ENCODE measurements at regions not wholly inside any gene's neighbourhood (a gene's known extent, or its start where the extent isn't known, plus 50 kb on each side); places are given as distances from the start of the nearest gene placed in this dataset.

- no peak overlapping the region for H3K27ac Mint-ChIP-seq
- ATAC-seq: no peak
- DNase-seq (ENCODE audit: low spot score): no peak
- Histone ChIP-seq H3K4me3 (no peak overlapping the region), H3K27ac (ENCODE audit: low read depth) (no peak overlapping the region), H3K4me1 (ENCODE audit: insufficient read depth) (peaks cover 18% of the 10 kb centered on the region), H3K79me2 (replicated peaks; ENCODE audit: insufficient read depth) (no peaks in the 10 kb centered on the region), H3K36me3 (ENCODE audit: insufficient read depth) (no peaks in the 10 kb centered on the region), H4K20me1 (replicated peaks; ENCODE audit: insufficient read depth) (no peaks in the 10 kb centered on the region), H3K9me2 (ENCODE audit: insufficient read depth) (peaks cover 8% of the 10 kb centered on the region; the same call in 1 of the 2 replicates), H3K4me2 (no peak overlapping the region), H3K27me3 (ENCODE audit: insufficient read depth) (no peaks in the 10 kb centered on the region), H2AFZ (no peak overlapping the region), H3F3A (replicated peaks; ENCODE audit: low read depth) (no peaks in the 10 kb centered on the region)
- H3K9me3 Mint-ChIP-seq: no peaks in the 10 kb centered on the region; the same call in 2 of the 3 replicates
- TF ChIP-seq POLR2AphosphoS5 (IDR thresholded peaks at IDR 0.05; ENCODE audit: low read depth) (no peak), NANOG (IDR thresholded peaks at IDR 0.05; ENCODE audit: borderline replicate concordance) (no peak), EZH2 (IDR thresholded peaks at IDR 0.05; ENCODE audit: low read depth, unreplicated experiment) (no peak), ZNF462 (CRISPR knock-in tag; IDR thresholded peaks at IDR 0.05) (no peak), JUNB (IDR thresholded peaks at IDR 0.05; ENCODE audit: unreplicated experiment) (no peak), CREB1 (CRISPR knock-in tag; IDR thresholded peaks at IDR 0.05; ENCODE audit: low read depth) (no peak), EZH2phosphoT487 (IDR thresholded peaks at IDR 0.05; ENCODE audit: unreplicated experiment) (no peak), STAT1 (IDR thresholded peaks at IDR 0.05; ENCODE audit: unreplicated experiment) (no peak), ZNF331 (CRISPR knock-in tag; IDR thresholded peaks at IDR 0.05; ENCODE audit: low read depth) (no peak), ZNF114 (CRISPR knock-in tag; IDR thresholded peaks at IDR 0.05) (no peak)
- TF ChIP-seq, protein P1, sequence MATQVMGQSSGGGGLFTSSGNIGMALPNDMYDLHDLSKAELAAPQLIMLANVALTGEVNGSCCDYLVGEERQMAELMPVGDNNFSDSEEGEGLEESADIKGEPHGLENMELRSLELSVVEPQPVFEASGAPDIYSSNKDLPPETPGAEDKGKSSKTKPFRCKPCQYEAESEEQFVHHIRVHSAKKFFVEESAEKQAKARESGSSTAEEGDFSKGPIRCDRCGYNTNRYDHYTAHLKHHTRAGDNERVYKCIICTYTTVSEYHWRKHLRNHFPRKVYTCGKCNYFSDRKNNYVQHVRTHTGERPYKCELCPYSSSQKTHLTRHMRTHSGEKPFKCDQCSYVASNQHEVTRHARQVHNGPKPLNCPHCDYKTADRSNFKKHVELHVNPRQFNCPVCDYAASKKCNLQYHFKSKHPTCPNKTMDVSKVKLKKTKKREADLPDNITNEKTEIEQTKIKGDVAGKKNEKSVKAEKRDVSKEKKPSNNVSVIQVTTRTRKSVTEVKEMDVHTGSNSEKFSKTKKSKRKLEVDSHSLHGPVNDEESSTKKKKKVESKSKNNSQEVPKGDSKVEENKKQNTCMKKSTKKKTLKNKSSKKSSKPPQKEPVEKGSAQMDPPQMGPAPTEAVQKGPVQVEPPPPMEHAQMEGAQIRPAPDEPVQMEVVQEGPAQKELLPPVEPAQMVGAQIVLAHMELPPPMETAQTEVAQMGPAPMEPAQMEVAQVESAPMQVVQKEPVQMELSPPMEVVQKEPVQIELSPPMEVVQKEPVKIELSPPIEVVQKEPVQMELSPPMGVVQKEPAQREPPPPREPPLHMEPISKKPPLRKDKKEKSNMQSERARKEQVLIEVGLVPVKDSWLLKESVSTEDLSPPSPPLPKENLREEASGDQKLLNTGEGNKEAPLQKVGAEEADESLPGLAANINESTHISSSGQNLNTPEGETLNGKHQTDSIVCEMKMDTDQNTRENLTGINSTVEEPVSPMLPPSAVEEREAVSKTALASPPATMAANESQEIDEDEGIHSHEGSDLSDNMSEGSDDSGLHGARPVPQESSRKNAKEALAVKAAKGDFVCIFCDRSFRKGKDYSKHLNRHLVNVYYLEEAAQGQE (IDR thresholded peaks at IDR 0.05; ENCODE audit: unreplicated experiment): no peak
- TF ChIP-seq, protein P2, sequence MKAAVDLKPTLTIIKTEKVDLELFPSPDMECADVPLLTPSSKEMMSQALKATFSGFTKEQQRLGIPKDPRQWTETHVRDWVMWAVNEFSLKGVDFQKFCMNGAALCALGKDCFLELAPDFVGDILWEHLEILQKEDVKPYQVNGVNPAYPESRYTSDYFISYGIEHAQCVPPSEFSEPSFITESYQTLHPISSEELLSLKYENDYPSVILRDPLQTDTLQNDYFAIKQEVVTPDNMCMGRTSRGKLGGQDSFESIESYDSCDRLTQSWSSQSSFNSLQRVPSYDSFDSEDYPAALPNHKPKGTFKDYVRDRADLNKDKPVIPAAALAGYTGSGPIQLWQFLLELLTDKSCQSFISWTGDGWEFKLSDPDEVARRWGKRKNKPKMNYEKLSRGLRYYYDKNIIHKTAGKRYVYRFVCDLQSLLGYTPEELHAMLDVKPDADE (IDR thresholded peaks at IDR 0.05): no peak
- TF ChIP-seq, protein P3, sequence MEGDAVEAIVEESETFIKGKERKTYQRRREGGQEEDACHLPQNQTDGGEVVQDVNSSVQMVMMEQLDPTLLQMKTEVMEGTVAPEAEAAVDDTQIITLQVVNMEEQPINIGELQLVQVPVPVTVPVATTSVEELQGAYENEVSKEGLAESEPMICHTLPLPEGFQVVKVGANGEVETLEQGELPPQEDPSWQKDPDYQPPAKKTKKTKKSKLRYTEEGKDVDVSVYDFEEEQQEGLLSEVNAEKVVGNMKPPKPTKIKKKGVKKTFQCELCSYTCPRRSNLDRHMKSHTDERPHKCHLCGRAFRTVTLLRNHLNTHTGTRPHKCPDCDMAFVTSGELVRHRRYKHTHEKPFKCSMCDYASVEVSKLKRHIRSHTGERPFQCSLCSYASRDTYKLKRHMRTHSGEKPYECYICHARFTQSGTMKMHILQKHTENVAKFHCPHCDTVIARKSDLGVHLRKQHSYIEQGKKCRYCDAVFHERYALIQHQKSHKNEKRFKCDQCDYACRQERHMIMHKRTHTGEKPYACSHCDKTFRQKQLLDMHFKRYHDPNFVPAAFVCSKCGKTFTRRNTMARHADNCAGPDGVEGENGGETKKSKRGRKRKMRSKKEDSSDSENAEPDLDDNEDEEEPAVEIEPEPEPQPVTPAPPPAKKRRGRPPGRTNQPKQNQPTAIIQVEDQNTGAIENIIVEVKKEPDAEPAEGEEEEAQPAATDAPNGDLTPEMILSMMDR (conservative IDR thresholded peaks at IDR 0.05; ENCODE audit: low read depth in 2 of 2): no peak
- H3K27me3 Mint-ChIP-seq (ENCODE audit: insufficient read depth, low read depth, poor library complexity): no peaks in the 10 kb centered on the region
- peaks cover 24% of the 10 kb centered on the region for H3K4me1 Mint-ChIP-seq
- H3K4me3 Mint-ChIP-seq: no peak overlapping the region
- H3K36me3 Mint-ChIP-seq (ENCODE audit: low read depth): no peaks in the 10 kb centered on the region
These were observed 139.4 kb upstream of the IRX6 start for GRCh38 chr16:55184619-55185018.
